ENCODE measurements at regions not wholly inside any gene's neighbourhood (a gene's known extent, or its start where the extent isn't known, plus 50 kb on each side); places are given as distances from the start of the nearest gene placed in this dataset.

- no peak for TF ChIP-seq EP300 (IDR thresholded peaks at IDR 0.05; ENCODE audit: borderline replicate concordance)
- TF ChIP-seq TEAD4 (IDR thresholded peaks at IDR 0.05): no peak
- no peak for TF ChIP-seq NFIC (IDR thresholded peaks at IDR 0.05)
These were observed 92.3 kb upstream of the ATP2B2 start for GRCh38 chr3:10597733-10598132.
